NT2/D1 (cell line): ENCODE measurements at regions not wholly inside any gene's neighbourhood (a gene's known extent, or its start where the extent isn't known, plus 50 kb on each side); places are given as distances from the start of the nearest gene placed in this dataset.

Source experiments
- SUZ12 ChIP-seq: IDR thresholded peaks from 2 replicates; pipeline ENCODE4 v1.6.1; 2011; ENCODE audit not compliant: insufficient read length, insufficient read depth; ENCODE audit errors: extremely low read depth
- YY1 ChIP-seq: IDR thresholded peaks from 2 replicates; pipeline ENCODE4 v1.6.1; 2011; ENCODE audit not compliant: insufficient read length, insufficient read depth

DNA sequence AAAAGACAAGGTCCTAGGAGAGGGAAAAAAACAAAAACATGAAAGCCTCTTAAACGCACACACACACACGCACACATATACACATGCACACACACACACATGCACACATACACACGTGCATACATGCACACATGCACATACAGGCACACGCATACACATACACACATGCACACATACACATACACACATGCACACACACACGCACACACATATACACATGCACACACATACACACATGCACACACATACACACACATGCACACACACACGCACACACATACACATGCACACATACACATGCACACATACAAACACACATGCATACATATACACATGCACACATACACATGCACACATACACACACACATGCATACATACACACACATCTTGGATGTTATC, 78.1 kb upstream of the PPP2R5C start:
- TF ChIP-seq SUZ12: no peak
- no peak for TF ChIP-seq YY1
